Mucosa of descending colon (tissue), 3 donors: ENCODE measurements at regions not wholly inside any gene's neighbourhood (a gene's known extent, or its start where the extent isn't known, plus 50 kb on each side); places are given as distances from the start of the nearest gene placed in this dataset.

Source experiments
- ATAC-seq: fragments of 200-7000 bp; cut with Tn5 transposase; one replicate; pipeline ENCODE4 v1.9.1; 2020; ENCODE audit warnings: mild to moderate bottlenecking, moderate library complexity
- DNase-seq, 3 donors: peaks; one replicate each; pipeline ENCODE4 v3.0.0-alpha.2; 2020
- H3K36me3 ChIP-seq: fragments of 200-600 bp; one replicate; pipeline ENCODE4 v1.8.0; 2021; ENCODE audit warnings: low read depth, mild to moderate bottlenecking
- H3K4me1 ChIP-seq: fragments of 200-600 bp; one replicate; pipeline ENCODE4 v1.8.0; 2021; ENCODE audit warnings: low read depth, mild to moderate bottlenecking
- H3K4me3 ChIP-seq: fragments of 200-600 bp; one replicate; pipeline ENCODE4 v1.8.0; 2021; ENCODE audit warnings: mild to moderate bottlenecking
- H3K9me3 ChIP-seq: fragments of 200-600 bp; one replicate; pipeline ENCODE4 v1.8.0; 2021; ENCODE audit warnings: mild to moderate bottlenecking
- CTCF ChIP-seq: fragments of 200-600 bp; IDR thresholded peaks from one replicate; pipeline ENCODE4 v1.8.0; 2022; ENCODE audit warnings: antibody characterized with exemption, mild to moderate bottlenecking
- intact Hi-C, 2 donors: fragments of 100-400 bp; cut with DNase I in 1 of 2; cut with micrococcal nuclease in 1 of 2; formaldehyde crosslinking; loops; one replicate each; pipeline versions ENCODE4 v1.11.0 to v1.11.1; 2022; cut with DNase I, micrococcal nuclease
- donor health status: DM: no; HTN: no; CAD: no; lungs with moderate emphysema.
- donor health status: DM: no; HTN: no; CAD: no.
- donor health status: DM: no; HTN: yes; CAD: no.

DNA sequence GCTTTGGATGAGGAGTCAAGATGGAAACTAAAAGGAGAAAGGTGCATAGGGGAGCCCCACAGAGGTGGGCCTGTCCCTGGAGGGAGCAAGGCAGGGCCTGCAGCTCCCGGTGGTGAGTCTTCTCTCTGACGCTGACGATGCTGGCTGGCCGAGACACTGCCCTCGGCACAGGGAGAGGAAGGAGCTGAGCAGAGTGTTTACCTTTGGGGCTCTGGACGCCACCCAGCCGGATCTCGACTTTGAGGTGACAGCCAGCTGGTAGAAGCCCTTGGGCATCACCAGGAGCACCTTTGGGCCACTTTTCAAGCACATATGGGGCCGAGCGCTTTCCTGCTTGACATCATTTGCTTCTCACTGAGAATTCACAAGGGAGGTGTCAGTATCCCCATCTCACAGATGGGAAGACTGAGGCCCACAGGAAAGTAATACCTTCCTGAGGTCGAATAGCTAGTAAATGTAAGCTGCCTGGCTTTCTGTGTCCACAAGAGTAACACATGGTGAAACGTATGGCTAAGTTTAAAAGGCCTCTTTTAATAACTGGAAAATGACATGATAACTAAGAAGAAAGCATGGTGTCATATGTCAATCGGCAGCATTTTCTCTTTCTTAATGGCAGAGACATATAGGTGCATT, 294.3 kb upstream of the TNRC6C start:
- ATAC-seq: no peak
- no peaks in the 10 kb centered on the region for H3K36me3 ChIP-seq
- no peak overlapping the region for H3K4me3 ChIP-seq
- no peak for TF ChIP-seq CTCF
- intact Hi-C loops: no loop called here
- no peaks in the 10 kb centered on the region for H3K4me1 ChIP-seq
- DNase-seq: no peak
- peaks cover 6% of the 10 kb centered on the region for H3K9me3 ChIP-seq

DNA sequence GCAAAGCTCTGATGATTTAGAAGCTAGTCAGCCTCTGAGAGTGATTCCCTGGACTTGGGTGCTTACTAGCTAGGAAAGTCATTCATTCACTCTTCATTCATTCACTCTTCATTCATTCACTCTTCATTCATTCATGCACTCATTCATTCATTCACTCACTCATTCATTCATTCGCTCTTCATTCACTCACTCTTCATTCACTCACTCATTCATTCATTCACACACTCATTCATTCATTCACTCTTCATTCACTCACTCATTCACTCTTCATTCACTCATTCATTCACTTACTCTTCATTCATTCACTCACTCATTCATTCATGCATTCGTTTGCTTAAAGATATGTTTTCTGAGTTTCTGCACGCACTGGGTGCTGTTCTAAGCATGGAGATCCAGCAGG, 292.7 kb upstream of the TNRC6C start:
- intact Hi-C loops: no loop called here
- ATAC-seq (no peak), DNase-seq (no peak)
- Histone ChIP-seq H3K36me3 (no peaks in the 10 kb centered on the region), H3K4me1 (no peaks in the 10 kb centered on the region), H3K4me3 (no peak overlapping the region), H3K9me3 (peaks cover 6% of the 10 kb centered on the region)
- TF ChIP-seq CTCF: no peak

GRCh38 chr17:77666462-77666861, 292.0 kb upstream of the TNRC6C start:
- Histone ChIP-seq H3K4me3 (no peak overlapping the region), H3K4me1 (no peaks in the 10 kb centered on the region), H3K9me3 (peaks cover 6% of the 10 kb centered on the region), H3K36me3 (no peaks in the 10 kb centered on the region)
- no peak for DNase-seq
- no peak for ATAC-seq
- intact Hi-C loops: no loop called here
- TF ChIP-seq CTCF: no peak

DNA sequence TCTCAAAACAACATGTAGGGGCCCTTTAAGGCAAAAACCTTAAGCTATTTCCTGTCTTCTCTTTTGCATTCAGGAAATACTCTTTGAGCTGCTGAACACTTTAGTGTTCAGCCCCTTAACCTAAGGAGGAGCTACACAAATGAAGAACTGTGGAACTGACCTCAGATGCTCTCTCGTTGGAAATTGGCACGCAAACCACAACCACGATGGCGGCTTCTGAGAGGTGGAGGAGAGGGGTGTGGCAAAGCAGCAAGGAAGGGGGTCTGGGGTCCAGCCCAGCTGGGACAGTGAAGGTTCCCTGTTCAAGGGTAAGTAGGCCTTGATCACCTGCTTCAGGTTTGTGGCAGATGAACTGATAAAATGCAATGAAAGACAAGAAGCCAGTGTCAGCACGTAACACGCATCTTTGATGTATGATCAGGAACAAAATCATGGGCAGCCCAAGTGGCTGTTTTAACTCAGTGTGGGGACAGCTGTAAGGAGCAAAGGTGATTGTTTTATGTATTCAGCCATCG, 291.6 kb upstream of the TNRC6C start:
- ATAC-seq: peak; percentile 69
- no peaks in the 10 kb centered on the region for H3K4me1 ChIP-seq
- intact Hi-C loops: no loop called here
- no peak overlapping the region for H3K4me3 ChIP-seq
- TF ChIP-seq CTCF: no peak
- DNase-seq: peak in 2 of 3 donors; percentile 27 to 34
- H3K36me3 ChIP-seq: no peaks in the 10 kb centered on the region
- H3K9me3 ChIP-seq: peaks cover 6% of the 10 kb centered on the region

- no peak for ATAC-seq
- no peaks in the 10 kb centered on the region for H3K36me3 ChIP-seq
- peaks cover 6% of the 10 kb centered on the region for H3K9me3 ChIP-seq
- no peak overlapping the region for H3K4me3 ChIP-seq
- intact Hi-C loops: no loop called here
- H3K4me1 ChIP-seq: no peaks in the 10 kb centered on the region
- no peak for TF ChIP-seq CTCF
- no peak for DNase-seq
Measured at GRCh38 chr17:77667478-77667877, 291.0 kb upstream of the TNRC6C start.

DNA sequence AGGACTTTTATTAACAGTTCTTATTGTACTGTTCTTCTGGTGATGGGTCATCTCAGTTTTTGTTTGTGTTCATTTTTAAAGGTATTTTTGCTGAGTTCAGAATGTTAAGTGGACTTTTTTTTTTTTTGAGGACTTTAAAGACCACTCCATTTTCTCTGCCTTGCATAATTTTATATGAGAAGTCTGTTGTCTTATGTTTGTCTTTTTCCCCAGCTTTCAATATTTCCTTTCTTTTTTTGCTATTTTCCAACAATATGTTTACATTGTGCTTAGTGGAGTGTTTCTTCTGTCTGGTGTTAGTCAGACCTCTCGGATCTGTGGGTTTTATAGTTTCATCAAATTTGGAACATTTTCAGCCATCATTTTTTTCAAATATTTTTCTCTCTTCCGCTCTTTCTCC, 290.0 kb upstream of the TNRC6C start:
- Histone ChIP-seq H3K36me3 (no peaks in the 10 kb centered on the region), H3K4me3 (no peak overlapping the region), H3K9me3 (peaks cover 6% of the 10 kb centered on the region), H3K4me1 (no peaks in the 10 kb centered on the region)
- DNase-seq: no peak
- TF ChIP-seq CTCF: no peak
- ATAC-seq: no peak
- intact Hi-C loops: no loop called here
